HCT116 (cell line): ENCODE measurements at regions not wholly inside any gene's neighbourhood (a gene's known extent, or its start where the extent isn't known, plus 50 kb on each side); places are given as distances from the start of the nearest gene placed in this dataset.

Source experiments
- ATAC-seq: fragments of 200-7000 bp; cut with Tn5 transposase; 2 replicates; pipeline ENCODE4 v1.9.1; 2020; ENCODE audit warnings: mild to moderate bottlenecking, moderate library complexity
- BruUV-seq: library from RNA; stranded (reverse); fragments of 400-500 nt; replicated peaks from 2 replicates; lab custom pipeline; 2021; lab: Mats Ljungman, UMichigan
- CTCF ChIA-PET: fragments of 300-600 bp; sonication (Branson Sonifier 250); formaldehyde crosslinking; loops from one replicate; lab custom pipeline; 2021; ENCODE audit warnings: antibody characterized with exemption; lab: Charles Lee
- POLR2A ChIA-PET: fragments of 300-600, 350-600 bp; sonication (Branson Sonifier 250); formaldehyde crosslinking; loops from one replicate; lab custom pipeline; 2021; ENCODE audit warnings: antibody characterized with exemption; lab: Charles Lee
- RAD21 ChIA-PET, 2 experiments: fragments of 300-600 bp; sonication (Branson Sonifier 250); formaldehyde crosslinking; loops; one replicate each; lab custom pipeline; 2023; ENCODE audit warnings: low total read pairs in 2 of 2; ENCODE audit not compliant: uncharacterized antibody in 2 of 2, unreplicated experiment in 2 of 2, low non-redundant PET in 1 of 2; lab: Charles Lee
- DNase-seq: peaks from one replicate; pipeline ENCODE4 v3.0.0-alpha.2; 2010; ENCODE audit warnings: low read depth, low spot score
- H2AFZ ChIP-seq: fragments of 200-600 bp; shearing (Covaris generic), sonication (generic); 2 replicates; pipeline ENCODE4 v1.6.1; 2017; ENCODE audit warnings: low read depth, mixed run types, mixed read lengths, antibody characterized with exemption, low read length; ENCODE audit not compliant: poor library complexity, severe bottlenecking
- H3K27ac ChIP-seq: 2 replicates; pipeline ENCODE4 v1.5.1; 2012; ENCODE audit warnings: low read depth, low read length
- H3K27me3 ChIP-seq: fragments of 200-600 bp; sonication (generic); 2 replicates; pipeline ENCODE4 v1.6.1; 2016; ENCODE audit warnings: mixed run types, low read length, mixed read lengths; ENCODE audit not compliant: insufficient read depth
- H3K36me3 ChIP-seq, 2 experiments: fragments of 200-500 bp in 1 of 2; fragments of 200-600 bp in 1 of 2; sonication (Bioruptor generic) in 1 of 2; sonication (generic) in 1 of 2; 2 replicates each; pipeline versions ENCODE4 v1.5.1 to v1.6.1; 2014 to 2016; ENCODE audit warnings: low read length in 2 of 2, inconsistent platforms in 1 of 2, mixed read lengths in 1 of 2, mixed run types in 1 of 2; ENCODE audit not compliant: insufficient read depth in 2 of 2, control insufficient read depth in 1 of 2
- H3K4me1 ChIP-seq, 2 experiments: fragments of 200-600 bp in 1 of 2; sonication (generic) in 1 of 2; 2 replicates each; pipeline versions ENCODE4 v1.5.1 to v1.6.1; 2012 to 2017; ENCODE audit warnings: low read length in 2 of 2, inconsistent platforms in 1 of 2, mild to moderate bottlenecking in 1 of 2, mixed read lengths in 1 of 2, mixed run types in 1 of 2, moderate library complexity in 1 of 2; ENCODE audit not compliant: insufficient read depth in 2 of 2, control insufficient read depth in 1 of 2
- H3K4me2 ChIP-seq: fragments of 200-600 bp; sonication (generic); 2 replicates; pipeline ENCODE4 v1.6.1; 2017; ENCODE audit warnings: mixed run types, low read length, mixed read lengths
- H3K4me3 ChIP-seq, 2 experiments: fragments of 200-600 bp in 1 of 2; sonication (generic) in 1 of 2; replicated peaks in 1 of 2; 2 replicates each; pipeline ENCODE4 v1.5.1; 2011 to 2016; ENCODE audit warnings: low read length in 2 of 2, control low read depth in 1 of 2, low read depth in 1 of 2, mild to moderate bottlenecking in 1 of 2, mixed read lengths in 1 of 2, mixed run types in 1 of 2
- H3K79me2 ChIP-seq: fragments of 200-600 bp; sonication (generic); 2 replicates; pipeline ENCODE4 v1.6.1; 2017; ENCODE audit warnings: mild to moderate bottlenecking, mixed run types, low read length, moderate library complexity, mixed read lengths; ENCODE audit not compliant: insufficient read depth
- H3K9ac ChIP-seq: fragments of 200-600 bp; sonication (generic); 2 replicates; pipeline ENCODE4 v1.6.1; 2016; ENCODE audit warnings: low read length, mixed read lengths
- H3K9me2 ChIP-seq: fragments of 200-600 bp; sonication (generic), shearing (Covaris generic); 2 replicates; pipeline ENCODE4 v1.6.1; 2017; ENCODE audit warnings: mixed run types, mild to moderate bottlenecking, moderate library complexity; ENCODE audit not compliant: insufficient read depth
- H3K9me3 ChIP-seq, 2 experiments: fragments of 200-500 bp in 1 of 2; fragments of 200-600 bp in 1 of 2; sonication (Bioruptor generic) in 1 of 2; sonication (generic) in 1 of 2; 2 replicates each; pipeline ENCODE4 v1.6.1; 2014 to 2017; ENCODE audit warnings: low read length in 2 of 2, mixed read lengths in 2 of 2, inconsistent platforms in 1 of 2, low read depth in 1 of 2, mild to moderate bottlenecking in 1 of 2, mixed run types in 1 of 2, moderate library complexity in 1 of 2; ENCODE audit not compliant: control insufficient read depth in 1 of 2, insufficient read depth in 1 of 2
- H4K20me1 ChIP-seq: fragments of 200-600 bp; sonication (generic), shearing (Covaris generic); 2 replicates; pipeline ENCODE4 v1.6.1; 2017; ENCODE audit warnings: mixed run types, mild to moderate bottlenecking, moderate library complexity; ENCODE audit not compliant: insufficient read depth
- ATF3 ChIP-seq: IDR thresholded peaks from 2 replicates; pipeline ENCODE4 v1.6.1; 2012
- CBX3 ChIP-seq: IDR thresholded peaks from 2 replicates; pipeline ENCODE4 v1.6.1; 2012; ENCODE audit warnings: low read depth
- CEBPB ChIP-seq: IDR thresholded peaks from 2 replicates; pipeline ENCODE4 v1.6.1; 2012; ENCODE audit warnings: low read depth
- CTCF ChIP-seq, 3 experiments: fragments of 200-600 bp in 1 of 3; sonication (generic) in 1 of 3; IDR thresholded peaks in 2 of 3; conservative IDR thresholded peaks in 1 of 3; 2 replicates each; pipeline ENCODE4 v1.5.1; 2012 to 2017; ENCODE audit warnings: low read depth in 2 of 3, low read length in 2 of 3, antibody characterized with exemption in 1 of 3, borderline replicate concordance in 1 of 3, control low read depth in 1 of 3, mild to moderate bottlenecking in 1 of 3, mixed read lengths in 1 of 3, mixed run types in 1 of 3, moderate library complexity in 1 of 3; ENCODE audit not compliant: insufficient read depth in 1 of 3
- ELF1 ChIP-seq: IDR thresholded peaks from 2 replicates; pipeline ENCODE4 v1.6.1; 2012; ENCODE audit warnings: low read depth, borderline replicate concordance
- FOSL1 ChIP-seq: IDR thresholded peaks from 2 replicates; pipeline ENCODE4 v1.6.1; 2012; ENCODE audit warnings: low read depth
- JUND ChIP-seq: IDR thresholded peaks from 2 replicates; pipeline ENCODE4 v1.6.1; 2012
- SIN3A ChIP-seq: IDR thresholded peaks from 2 replicates; pipeline ENCODE4 v1.6.1; 2012; ENCODE audit warnings: low read depth
- SRF ChIP-seq: IDR thresholded peaks from 2 replicates; pipeline ENCODE4 v1.6.1; 2012; ENCODE audit warnings: low read depth
- intact Hi-C: fragments of 100-400 bp; cut with micrococcal nuclease; formaldehyde crosslinking; loops from 2 replicates; pipeline ENCODE4 v1.10.0; 2022
- TF ChIP-seq, protein P1 (sequence below): IDR thresholded peaks from 2 replicates; pipeline ENCODE4 v1.6.1; 2011; ENCODE audit warnings: mild to moderate bottlenecking, low read length, moderate library complexity; ENCODE audit not compliant: insufficient replicate concordance; ENCODE audit errors: extremely low read depth

GRCh38 chr5:29995154-29995553, 1198.3 kb upstream of the CDH6 start:
- Histone ChIP-seq H3K9me3 (peaks cover 13% of the 10 kb centered on the region in 2 experiments; a peak in 2 of 4 replicates), H3K27me3 (no peaks in the 10 kb centered on the region), H3K36me3 (no peaks in the 10 kb centered on the region), H3K4me1 (no peaks in the 10 kb centered on the region), H3K9ac (no peak overlapping the region), H4K20me1 (no peaks in the 10 kb centered on the region), H3K9me2 (no peaks in the 10 kb centered on the region), H3K4me3 (no peak overlapping the region), H2AFZ (no peak overlapping the region), H3K27ac (no peak overlapping the region), H3K79me2 (no peaks in the 10 kb centered on the region), H3K4me2 (no peak overlapping the region)
- no peak for ATAC-seq
- no peak for DNase-seq
- ChIA-PET RAD21 (no interaction called here), CTCF (no interaction called here), POLR2A (no interaction called here)
- TF ChIP-seq FOSL1 (no peak), SIN3A (no peak), ELF1 (no peak), ATF3 (no peak)
- intact Hi-C loops = no loop called here
- BruUV-seq = no TSS peak

DNA sequence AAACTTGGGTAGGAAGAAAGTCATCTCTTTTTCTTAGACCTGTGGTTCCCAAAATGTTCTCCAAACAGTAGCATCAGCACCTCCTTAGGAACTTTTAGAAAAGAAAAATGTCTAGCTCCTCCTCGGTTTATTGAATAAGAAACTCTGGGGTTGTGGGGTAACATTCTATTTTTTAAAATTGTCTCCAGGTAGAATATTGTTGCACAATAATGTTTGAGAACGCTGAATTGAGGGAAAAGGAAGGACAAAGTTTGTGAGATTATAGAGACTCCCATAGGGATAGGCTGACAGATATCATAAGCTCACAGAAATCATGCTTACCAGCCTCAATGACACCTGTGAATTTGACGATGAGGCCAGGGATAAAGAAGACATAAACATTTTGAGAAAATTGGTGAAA, 1199.0 kb upstream of the CDH6 start:
- peaks cover 13% of the 10 kb centered on the region in 2 experiments; a peak in 2 of 4 replicates for H3K9me3 ChIP-seq
- H3K4me3 ChIP-seq = no peak overlapping the region
- BruUV-seq = no TSS peak
- no peak overlapping the region for H3K9ac ChIP-seq
- H4K20me1 ChIP-seq = no peaks in the 10 kb centered on the region
- no peaks in the 10 kb centered on the region for H3K9me2 ChIP-seq
- no peak overlapping the region for H3K4me2 ChIP-seq
- ChIA-PET POLR2A (no interaction called here), CTCF (no interaction called here), RAD21 (no interaction called here)
- DNase-seq (no peak), ATAC-seq (no peak)
- no peak for TF ChIP-seq CTCF (IDR thresholded peaks at IDR 0.05 in 2 of 3, conservative IDR thresholded peaks at IDR 0.05 in 1 of 3; ENCODE audit: borderline replicate concordance in 1 of 3, insufficient read depth in 1 of 3, low read depth in 2 of 3, low read length in 2 of 3)
- no peak for TF ChIP-seq CBX3
- no peak for TF ChIP-seq ATF3
- no peak for TF ChIP-seq JUND
- TF ChIP-seq SIN3A = no peak
- TF ChIP-seq CEBPB = no peak
- TF ChIP-seq, protein P1, sequence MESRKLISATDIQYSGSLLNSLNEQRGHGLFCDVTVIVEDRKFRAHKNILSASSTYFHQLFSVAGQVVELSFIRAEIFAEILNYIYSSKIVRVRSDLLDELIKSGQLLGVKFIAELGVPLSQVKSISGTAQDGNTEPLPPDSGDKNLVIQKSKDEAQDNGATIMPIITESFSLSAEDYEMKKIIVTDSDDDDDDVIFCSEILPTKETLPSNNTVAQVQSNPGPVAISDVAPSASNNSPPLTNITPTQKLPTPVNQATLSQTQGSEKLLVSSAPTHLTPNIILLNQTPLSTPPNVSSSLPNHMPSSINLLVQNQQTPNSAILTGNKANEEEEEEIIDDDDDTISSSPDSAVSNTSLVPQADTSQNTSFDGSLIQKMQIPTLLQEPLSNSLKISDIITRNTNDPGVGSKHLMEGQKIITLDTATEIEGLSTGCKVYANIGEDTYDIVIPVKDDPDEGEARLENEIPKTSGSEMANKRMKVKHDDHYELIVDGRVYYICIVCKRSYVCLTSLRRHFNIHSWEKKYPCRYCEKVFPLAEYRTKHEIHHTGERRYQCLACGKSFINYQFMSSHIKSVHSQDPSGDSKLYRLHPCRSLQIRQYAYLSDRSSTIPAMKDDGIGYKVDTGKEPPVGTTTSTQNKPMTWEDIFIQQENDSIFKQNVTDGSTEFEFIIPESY = no peak
- TF ChIP-seq SRF = no peak
- H3K27ac ChIP-seq = no peak overlapping the region
- no peaks in the 10 kb centered on the region for H3K36me3 ChIP-seq
- H2AFZ ChIP-seq = no peak overlapping the region
- no peaks in the 10 kb centered on the region for H3K27me3 ChIP-seq
- no peaks in the 10 kb centered on the region for H3K79me2 ChIP-seq
- H3K4me1 ChIP-seq = no peaks in the 10 kb centered on the region
- intact Hi-C loops = no loop called here
